HG03439 (cell line): ENCODE measurements at regions not wholly inside any gene's neighbourhood (a gene's known extent, or its start where the extent isn't known, plus 50 kb on each side); places are given as distances from the start of the nearest gene placed in this dataset.
A peak's percentile ranks its signal among the peaks of the same experiment; 100 is the strongest.

Experiments
- ATAC-seq: cut with Tn5 transposase; IDR thresholded peaks from one replicate; pipeline ENCODE4 v1.9.1; 2021; ENCODE audit warnings: mild to moderate bottlenecking, moderate library complexity; ENCODE audit not compliant: unreplicated experiment

DNA sequence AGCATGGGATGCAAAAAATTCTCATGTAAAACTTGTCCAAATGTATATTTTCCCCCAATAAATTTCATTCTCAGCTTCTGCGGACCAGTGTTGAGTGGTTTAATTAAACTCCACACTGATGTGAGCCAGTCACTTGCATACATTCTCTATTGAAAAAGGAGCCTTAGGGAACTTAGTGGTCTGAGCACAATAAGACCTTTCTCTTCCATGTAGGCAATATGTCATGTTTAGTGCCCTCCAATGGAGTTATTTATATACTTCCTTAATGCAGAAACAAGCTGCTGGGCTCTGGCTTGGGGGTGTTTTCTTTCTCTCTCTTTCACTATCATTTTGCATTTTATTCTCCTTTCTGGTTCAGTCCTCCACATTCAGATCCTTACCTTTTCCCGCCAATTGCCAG, 196.9 kb downstream of the ANAPC10 start:
- no peak for ATAC-seq

DNA sequence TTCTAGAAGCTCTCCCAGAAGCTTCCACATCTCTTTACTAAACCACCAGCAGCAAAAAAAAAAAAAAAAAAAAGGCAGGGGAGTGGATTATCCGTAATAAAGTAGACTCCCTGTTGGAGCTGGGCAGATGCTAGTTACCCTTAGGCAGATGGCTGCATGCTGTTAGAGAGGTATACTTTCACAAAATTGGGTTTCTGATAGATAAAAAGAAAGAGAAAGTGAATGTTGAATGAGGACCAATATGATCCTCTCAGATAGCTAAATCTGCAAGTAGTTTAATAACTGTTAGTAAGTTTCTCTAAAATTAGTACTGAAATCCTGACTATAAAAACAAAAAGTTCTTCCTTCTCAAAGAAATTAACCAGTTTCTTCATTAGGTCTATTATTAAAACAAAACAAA, 195.4 kb downstream of the ANAPC10 start:
- ATAC-seq = peak; percentile 54

DNA sequence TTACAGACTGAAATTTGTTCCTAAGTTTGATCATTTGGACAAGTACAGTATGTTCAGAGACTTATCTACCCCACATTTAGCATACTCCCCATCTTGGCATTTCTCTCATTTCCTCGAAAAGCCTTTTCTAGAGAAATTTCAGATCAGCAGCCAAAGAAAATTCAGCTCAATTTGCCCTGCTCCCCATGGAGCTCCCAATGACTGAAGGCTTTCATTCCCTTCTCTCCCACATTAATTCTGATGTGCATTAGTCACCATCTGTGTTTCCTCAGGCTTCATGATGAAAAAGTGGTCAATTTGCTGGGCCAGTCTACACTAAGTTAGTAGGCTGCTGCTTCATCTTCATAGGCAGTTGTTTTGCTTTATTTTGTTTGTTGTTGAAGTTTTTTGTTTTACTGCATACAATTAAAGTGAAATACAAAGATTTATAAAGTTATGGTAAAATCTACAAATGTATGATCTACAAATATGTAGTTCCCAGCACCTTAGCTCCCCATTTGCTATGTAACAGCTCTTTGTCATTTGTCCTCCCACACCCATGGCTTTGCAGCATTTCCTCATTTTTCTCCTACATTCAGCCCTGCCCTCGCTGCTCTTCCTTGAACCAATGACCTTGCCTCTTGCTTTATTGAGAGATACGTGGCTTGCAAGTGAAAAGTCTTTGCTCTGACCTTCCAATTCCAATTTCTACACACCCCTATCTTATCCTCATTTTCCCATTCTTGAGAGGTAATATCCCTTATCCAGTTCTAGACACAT, 193.9 kb downstream of the ANAPC10 start:
- ATAC-seq = no peak

DNA sequence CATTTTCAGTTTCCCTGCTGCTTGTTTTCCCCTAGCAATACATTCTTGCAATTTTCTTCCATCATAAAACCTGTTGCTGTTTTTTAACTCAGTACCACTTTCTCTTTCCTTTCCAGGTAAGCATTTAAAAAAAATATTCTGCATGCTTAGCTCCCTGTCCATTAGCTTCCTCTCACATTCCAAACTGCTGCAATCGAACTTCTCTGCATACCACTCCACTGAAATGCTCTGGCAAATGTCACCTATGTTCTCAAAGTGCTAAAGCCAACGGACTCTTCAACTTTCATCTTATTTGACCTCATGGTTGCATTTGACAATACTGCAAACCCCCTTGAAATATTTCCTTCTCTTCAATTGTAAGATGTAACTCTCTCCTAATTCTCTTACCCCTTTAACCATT, 192.7 kb downstream of the ANAPC10 start:
- no peak for ATAC-seq

DNA sequence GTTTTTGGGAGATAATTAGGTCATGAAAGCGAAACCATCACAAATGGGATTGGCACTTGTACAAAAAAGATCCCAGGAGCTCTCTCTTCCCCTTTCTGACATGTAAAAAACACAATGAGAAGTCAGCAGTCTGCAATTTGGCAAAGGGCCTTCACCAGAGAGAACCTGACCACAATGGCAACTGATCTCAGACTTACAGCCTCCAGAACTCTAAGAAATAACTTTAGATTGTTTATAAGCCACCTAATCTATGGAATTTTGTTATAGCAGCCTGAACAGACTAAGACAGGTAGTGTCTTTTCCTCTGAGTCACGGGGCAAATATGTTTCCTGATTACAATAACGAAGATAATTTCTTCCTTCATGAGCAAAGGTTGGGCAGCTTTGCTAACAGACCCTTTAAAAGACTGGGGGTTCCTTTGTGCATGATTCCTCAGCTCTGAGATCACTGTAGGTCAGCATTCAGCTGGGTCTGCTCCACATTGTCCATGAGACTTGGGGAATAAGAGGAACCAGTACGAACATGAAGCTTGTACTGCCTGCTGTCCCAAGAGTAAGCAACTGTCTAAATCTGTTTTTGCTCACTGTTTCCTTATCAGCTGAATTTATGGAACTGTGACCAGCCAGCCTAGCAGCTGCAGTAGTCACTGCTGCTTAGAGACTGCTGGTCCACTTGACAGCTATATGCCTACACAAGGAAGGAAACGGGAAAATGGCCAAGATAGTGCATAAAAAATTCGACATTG, 191.6 kb downstream of the ANAPC10 start:
- no peak for ATAC-seq

DNA sequence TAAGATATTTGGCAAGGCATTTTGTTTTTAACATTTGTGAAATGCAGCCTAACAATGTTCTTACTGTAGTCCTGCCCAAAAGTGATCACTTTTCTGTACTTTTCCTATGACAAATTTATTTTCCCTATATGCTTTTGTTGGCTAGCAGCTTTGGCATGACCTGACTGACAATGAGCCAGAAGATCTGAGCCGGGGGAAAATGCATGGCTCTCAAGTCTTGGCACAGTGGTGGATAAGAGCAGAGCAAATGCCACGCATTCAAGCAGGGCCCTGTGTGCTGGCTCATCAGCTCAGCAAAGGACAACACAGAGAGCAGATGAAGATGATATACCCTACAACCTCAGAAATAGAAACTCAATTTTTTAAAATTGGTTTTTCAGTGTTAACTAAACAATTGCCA, 187.3 kb downstream of the ANAPC10 start:
- no peak for ATAC-seq
